ENCODE measurements at regions not wholly inside any gene's neighbourhood (a gene's known extent, or its start where the extent isn't known, plus 50 kb on each side); places are given as distances from the start of the nearest gene placed in this dataset.
"Not testable (repeated sequence)": the region's sequence is repeated elsewhere in the genome, so short reads cannot be mapped to it uniquely, and the experiment has no call there.

GRCh38 chr5:50343715-50344114, 97.4 kb downstream of the EMB start:
- no peak for DNase-seq

- DNase-seq = no peak
Observed at GRCh38 chr5:50340757-50341156, 100.3 kb downstream of the EMB start.

- DNase-seq = not testable (repeated sequence)
Observed at GRCh38 chr5:50330633-50331032, 110.5 kb downstream of the EMB start.

GRCh38 chr5:50328193-50328729, 112.8 kb downstream of the EMB start:
- DNase-seq = no peak

DNA sequence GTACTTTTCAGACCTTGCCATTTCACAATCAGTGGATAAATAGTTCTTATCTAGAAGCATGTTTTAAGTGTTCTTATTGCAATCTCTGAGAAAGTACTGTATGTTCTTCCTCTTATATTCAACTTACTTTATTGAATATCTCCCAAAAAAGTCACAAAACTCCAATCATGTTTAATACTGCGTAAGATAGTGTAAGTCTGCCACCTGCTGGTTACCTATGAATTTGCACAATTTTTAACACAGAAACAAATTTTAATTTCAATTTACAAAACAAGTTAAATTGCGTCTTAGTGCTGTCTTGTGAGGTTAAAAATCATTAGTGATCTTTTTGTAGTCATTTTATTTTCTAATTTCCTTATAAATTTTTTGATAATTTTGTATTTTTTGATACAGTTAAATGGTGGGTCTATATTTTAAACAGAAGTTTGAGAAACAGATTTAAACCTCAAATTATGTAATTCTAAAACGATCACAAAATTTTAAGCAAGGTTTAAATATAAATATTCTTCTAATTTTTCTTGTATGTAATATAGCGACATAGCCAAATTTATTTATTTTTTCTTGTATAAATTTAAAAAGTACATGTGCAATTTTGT, 115.8 kb downstream of the EMB start:
- peak; percentile 12 to 58 for DNase-seq

DNA sequence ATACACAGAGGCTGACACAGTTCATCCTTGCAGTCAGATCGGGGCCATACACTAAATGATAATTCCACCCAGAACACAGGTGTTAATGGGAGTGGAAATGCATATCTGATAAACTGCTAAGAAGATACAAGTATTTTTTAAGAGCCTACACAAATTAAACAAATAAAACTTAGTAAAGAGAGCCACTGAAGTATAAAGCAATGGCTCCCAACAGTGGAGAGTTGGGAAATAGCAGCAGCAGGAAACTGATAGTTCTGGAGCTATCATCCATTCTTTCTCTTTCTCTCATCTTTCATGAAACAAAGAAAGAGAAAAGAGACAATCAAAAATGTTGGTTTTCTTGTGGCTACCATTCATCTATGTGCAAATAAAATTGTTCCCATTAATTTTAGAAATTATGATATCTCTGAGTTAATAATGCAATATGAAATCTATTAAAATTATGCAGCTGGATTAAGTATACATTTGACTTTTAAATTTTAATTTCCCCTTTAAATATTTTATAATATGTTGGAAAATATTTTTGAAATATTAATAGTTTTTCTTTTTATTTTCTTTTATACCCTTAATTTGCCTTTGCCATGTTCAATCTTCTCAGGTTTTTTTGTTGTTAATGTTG, 120.8 kb downstream of the EMB start:
- DNase-seq = no peak

GRCh38 chr5:50318220-50318619, 122.9 kb downstream of the EMB start:
- DNase-seq = no peak

- not testable (repeated sequence) for DNase-seq
Observed at GRCh38 chr5:50306488-50306887, 134.6 kb downstream of the EMB start.

DNA sequence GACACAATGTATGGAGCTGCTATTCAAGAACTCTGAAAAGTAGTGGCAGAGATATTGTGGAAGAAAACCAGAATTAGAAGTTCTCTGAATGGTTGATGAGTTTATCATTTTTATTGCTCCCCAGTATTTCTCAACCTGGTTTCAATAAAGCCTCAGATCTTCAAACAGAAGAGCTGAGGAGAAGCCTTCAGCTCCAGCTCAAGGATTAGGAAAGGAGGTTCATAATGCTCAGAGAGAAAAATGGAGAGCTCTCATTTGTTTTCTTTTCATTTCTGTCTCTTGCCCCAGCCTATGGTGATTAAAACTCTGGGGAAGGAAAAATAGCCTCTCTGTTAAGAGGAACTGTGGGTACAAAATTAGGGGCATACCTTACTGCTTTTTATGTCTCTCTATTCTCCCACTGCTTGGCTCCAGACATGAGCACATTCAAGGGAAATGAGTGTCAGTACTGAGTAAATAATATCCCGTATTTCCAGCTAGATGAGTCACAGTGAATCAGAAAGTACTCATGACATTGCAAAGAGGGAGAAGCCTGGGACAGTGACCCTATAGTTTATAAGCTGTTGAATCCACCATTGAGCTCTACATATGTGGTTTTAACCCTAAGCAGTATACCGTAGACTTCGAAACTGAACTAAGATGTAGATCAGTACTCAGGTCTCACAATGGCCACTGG, 138.1 kb downstream of the EMB start:
- DNase-seq = no peak

GRCh38 chr5:50301756-50302155, 139.3 kb downstream of the EMB start:
- DNase-seq = no peak

- DNase-seq = no peak
Observed at GRCh38 chr5:50300878-50301277, 140.2 kb downstream of the EMB start.

DNA sequence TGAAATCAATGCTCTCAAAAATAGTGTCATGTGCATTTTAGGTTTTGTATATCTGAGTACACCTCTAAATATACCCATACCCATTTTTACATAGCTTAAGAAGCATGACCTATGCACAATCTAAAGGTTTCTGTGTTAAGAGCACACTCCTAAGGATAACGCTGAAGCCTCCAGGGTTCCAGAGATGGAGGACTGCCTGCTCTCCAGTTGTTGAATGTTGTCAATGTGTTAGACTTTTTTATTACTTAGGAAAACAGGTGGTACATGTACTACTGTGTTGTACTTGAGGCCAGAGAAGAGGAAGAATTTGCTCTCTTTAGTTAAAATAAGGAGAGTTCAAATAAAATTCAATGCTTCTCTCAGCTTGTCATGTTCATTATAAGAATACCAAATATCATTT, 141.2 kb downstream of the EMB start:
- no peak for DNase-seq

DNA sequence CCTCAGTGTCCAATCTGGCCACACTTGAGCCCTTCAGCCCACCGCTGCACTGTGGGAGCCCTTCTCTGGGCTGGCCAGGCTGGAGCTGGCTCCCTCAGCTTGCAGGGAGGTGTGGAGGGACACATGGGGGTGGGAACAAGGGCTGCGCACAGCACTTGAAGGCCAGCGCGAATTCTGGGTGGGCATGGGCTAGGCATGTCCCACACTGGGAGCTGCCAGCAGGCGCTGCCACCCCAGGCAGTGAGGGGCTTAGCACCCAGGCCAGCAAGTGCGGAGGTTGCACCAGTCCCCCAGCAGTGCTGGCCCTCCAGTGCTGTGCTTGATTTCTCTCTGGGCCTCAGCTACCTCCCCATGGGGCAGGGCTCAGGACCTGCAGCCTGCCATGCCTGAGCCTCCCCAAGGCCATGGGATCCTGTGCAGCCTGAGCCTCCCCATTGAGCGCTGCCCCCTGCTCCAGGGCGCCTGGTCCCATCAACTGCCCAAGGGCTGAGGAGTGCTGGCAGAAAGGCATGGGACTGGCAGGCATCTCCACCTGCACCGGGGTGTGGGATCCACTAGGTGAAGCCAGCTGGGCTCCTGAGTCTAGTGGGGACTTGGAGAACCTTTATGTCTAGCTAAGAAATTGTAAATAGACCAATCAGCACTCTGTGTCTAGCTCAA, 148.2 kb downstream of the EMB start:
- no peak for DNase-seq

DNA sequence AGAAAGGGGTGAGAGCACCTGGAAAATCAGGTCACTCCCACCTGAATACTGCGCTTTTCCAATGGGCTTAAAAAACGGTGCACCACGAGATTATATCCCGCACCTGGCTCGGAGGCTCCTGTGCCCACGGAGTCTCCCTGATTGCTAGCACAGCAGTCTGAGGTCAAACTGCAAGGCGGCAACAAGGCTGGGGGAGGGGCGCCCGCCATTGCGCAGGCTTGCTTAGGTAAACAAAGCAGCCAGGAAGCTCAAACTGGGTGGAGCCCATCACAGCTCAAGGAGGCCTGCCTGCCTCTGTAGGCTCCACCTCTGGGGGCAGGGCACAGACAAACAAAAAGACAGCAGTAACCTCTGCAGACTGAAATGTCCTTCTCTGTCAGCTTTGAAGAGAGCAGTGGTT, 160.6 kb downstream of the EMB start:
- not testable (repeated sequence) for DNase-seq
